GM13976 (cell line): ENCODE measurements at regions not wholly inside any gene's neighbourhood (a gene's known extent, or its start where the extent isn't known, plus 50 kb on each side); places are given as distances from the start of the nearest gene placed in this dataset.

Experiments
- DNase-seq: peaks from one replicate; pipeline ENCODE4 v3.0.0; 2012; ENCODE audit warnings: low spot score
- CTCF ChIP-seq: IDR thresholded peaks from 2 replicates; pipeline ENCODE4 v1.5.1; 2012; ENCODE audit warnings: borderline replicate concordance, mild to moderate bottlenecking; ENCODE audit not compliant: insufficient read depth; ENCODE audit errors: extremely low read depth, missing control alignments, control extremely low read depth
- in situ Hi-C: fragments of 300-500 bp; cut with MboI; formaldehyde crosslinking; loops from one replicate; pipeline ENCODE4 v1.12.0; 2022; ENCODE audit warnings: low sequenced_read_pairs, mixed read lengths, inconsistent platforms; ENCODE audit not compliant: unreplicated experiment

GRCh38 chr9:8156346-8156745, 356.8 kb upstream of the DMAC1 start:
- in situ Hi-C loops = no loop called here
- no peak for TF ChIP-seq CTCF
- DNase-seq = no peak

- in situ Hi-C loops = no loop called here
- TF ChIP-seq CTCF = no peak
- no peak for DNase-seq
Observed at GRCh38 chr9:8155706-8156105, 356.1 kb upstream of the DMAC1 start.

GRCh38 chr9:8143677-8144076, 344.1 kb upstream of the DMAC1 start:
- DNase-seq = no peak

GRCh38 chr9:8140557-8140956, 341.0 kb upstream of the DMAC1 start:
- in situ Hi-C loops = no loop called here
- DNase-seq = no peak
- no peak for TF ChIP-seq CTCF

More at GRCh38 chr9:8143677-8144076, 344.1 kb upstream of the DMAC1 start:
- in situ Hi-C loops = no loop called here
- no peak for TF ChIP-seq CTCF

- in situ Hi-C loops = no loop called here
- TF ChIP-seq CTCF = no peak
- DNase-seq = no peak
Observed at GRCh38 chr9:8139756-8140155, 340.2 kb upstream of the DMAC1 start.

GRCh38 chr9:8136477-8136876, 336.9 kb upstream of the DMAC1 start:
- DNase-seq = no peak
- in situ Hi-C loops = no loop called here
- no peak for TF ChIP-seq CTCF

- in situ Hi-C loops = no loop called here
- TF ChIP-seq CTCF = no peak
- no peak for DNase-seq
Observed at GRCh38 chr9:8134635-8135034, 335.1 kb upstream of the DMAC1 start.
